D721Med (cell line): ENCODE measurements at regions not wholly inside any gene's neighbourhood (a gene's known extent, or its start where the extent isn't known, plus 50 kb on each side); places are given as distances from the start of the nearest gene placed in this dataset.

Experiments used
- DNase-seq: peaks from one replicate; pipeline ENCODE4 v3.0.0; 2011; ENCODE audit warnings: low spot score; ENCODE audit not compliant: insufficient read length
- FAIRE-seq: peaks from 2 replicates; lab custom pipeline; 2011; peaks lifted over from hg19 to GRCh38; lab: Jason Lieb, UNC
- TF ChIP-seq, protein P1 (sequence below): IDR thresholded peaks from 2 replicates; pipeline ENCODE4 v1.5.1; 2012; ENCODE audit warnings: mild to moderate bottlenecking, control low read depth; ENCODE audit not compliant: insufficient read depth; ENCODE audit errors: missing control alignments

DNA sequence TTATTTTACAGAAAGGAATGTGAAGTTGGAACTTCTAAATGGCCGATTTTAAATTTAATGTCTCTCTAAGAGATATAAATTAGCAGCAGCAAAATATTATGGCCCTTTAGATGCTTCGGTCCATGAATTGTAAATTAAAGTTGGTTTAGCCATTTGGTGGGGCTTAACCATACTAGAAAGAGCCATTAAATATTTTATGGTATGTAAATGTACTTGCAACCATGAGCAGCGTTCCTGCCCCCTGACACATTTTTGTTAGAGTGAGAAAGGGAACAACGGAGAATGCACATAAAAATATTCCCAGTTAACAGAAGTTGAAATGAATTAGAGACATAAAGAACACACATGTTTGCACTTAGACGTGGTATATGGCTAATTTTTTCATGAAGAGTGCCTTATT, 237.9 kb downstream of the MYLK4 start:
- TF ChIP-seq, protein P1, sequence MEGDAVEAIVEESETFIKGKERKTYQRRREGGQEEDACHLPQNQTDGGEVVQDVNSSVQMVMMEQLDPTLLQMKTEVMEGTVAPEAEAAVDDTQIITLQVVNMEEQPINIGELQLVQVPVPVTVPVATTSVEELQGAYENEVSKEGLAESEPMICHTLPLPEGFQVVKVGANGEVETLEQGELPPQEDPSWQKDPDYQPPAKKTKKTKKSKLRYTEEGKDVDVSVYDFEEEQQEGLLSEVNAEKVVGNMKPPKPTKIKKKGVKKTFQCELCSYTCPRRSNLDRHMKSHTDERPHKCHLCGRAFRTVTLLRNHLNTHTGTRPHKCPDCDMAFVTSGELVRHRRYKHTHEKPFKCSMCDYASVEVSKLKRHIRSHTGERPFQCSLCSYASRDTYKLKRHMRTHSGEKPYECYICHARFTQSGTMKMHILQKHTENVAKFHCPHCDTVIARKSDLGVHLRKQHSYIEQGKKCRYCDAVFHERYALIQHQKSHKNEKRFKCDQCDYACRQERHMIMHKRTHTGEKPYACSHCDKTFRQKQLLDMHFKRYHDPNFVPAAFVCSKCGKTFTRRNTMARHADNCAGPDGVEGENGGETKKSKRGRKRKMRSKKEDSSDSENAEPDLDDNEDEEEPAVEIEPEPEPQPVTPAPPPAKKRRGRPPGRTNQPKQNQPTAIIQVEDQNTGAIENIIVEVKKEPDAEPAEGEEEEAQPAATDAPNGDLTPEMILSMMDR: no peak
- FAIRE-seq (no peak), DNase-seq (no peak)

DNA sequence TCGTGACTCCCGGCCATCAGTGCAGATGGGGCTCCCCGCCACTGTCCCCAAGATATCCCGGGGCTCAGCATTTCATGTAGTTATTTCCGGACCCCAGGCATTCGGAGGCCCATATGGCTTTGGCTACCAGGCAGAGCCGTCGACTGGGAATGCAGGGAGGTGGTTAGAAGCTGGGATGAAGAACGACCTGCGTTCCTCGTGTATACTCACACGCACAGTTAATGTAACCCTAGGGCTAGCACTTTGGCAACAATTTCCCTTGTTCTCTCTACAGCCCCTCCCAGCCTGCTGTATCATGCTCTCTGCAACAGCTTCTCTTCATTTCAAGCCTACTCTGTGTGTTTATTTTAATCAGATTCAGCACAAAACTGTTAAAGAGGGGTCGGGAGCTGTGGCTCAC, 240.4 kb downstream of the MYLK4 start:
- TF ChIP-seq, protein P1: no peak
- DNase-seq: no peak
- FAIRE-seq: no peak

DNA sequence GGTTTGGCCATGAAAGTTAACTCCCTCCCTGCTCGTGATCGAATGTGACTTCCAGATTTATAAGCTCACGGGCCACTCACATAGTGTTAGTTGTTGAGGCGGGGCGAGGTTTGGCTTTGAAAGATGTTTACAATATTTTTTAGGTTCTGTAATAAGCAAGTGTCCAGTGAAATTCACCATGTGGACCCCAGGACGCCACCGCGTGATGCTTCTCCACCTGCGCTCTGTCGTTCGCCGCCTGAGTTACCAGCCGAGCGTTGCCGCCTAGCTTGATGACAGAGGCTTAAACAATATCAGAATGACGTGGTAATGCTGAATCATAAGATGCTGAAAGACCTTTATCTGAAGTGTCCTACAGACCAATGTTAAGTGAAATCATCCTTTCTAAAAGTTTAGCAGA, 241.0 kb downstream of the MYLK4 start:
- FAIRE-seq: no peak
- DNase-seq: no peak
- TF ChIP-seq, protein P1: no peak

DNA sequence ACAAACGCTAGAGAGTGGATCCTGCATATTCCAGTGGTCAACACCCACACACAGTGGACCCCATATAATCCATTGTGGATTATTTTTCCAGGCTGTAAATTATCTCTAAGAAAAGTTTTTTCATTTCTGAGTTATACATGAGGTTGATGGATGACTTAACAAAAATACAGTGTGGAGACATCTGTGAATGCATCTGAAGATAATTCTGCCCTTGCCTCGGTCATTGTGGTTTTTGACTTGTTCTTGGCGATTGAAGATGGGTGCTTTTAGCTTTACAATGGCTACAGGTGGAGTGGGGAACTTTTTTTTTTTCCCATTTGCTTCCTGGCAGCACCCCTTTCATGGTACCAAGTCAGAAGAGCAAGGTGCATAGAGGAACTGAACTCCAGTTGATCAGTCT, 242.7 kb downstream of the MYLK4 start:
- TF ChIP-seq, protein P1: no peak
- no peak for DNase-seq
- FAIRE-seq: no peak

DNA sequence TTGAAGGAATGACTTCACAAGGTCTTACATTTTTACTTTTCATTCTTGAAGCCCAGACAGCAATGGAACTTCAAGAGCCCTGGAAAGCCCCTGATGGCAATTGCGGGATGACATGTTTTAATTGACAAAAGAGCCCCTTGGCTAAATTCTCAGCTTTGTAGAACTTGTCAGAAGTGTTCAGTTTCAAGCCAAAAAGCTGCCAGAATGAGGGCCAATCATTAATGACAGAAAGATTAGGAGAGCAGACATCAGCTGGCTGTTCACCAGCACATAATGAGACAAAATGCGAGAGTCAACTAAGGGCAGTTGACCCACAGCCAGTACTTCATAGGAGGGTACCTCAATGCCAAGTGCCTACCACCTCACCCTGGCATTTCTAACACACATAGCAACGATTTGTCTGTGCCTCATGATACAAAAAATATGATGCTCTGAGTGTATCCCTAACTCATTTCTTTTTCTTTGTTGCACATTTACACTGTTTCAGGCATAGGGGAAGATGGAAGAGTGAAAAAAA, 243.1 kb downstream of the MYLK4 start:
- no peak for DNase-seq
- no peak for FAIRE-seq

DNA sequence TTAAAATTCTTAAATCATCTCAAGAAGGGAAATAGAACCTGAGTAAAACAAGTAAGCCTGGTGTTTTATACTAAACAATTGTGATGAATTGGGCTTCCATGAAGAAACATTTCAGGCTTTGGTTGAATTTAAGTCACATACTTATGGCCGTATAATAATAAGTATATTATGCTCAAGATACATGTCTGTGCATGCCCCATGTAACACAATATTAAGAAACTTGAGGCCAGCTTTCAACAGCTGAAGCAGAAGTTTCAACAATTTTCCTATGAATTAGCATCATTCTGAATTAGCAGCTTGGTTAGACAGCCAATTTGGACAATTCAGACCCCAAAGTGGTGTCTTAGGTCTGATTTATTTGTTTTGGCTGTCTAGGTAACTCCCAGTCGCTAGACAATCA, 243.7 kb downstream of the MYLK4 start:
- FAIRE-seq: no peak
- TF ChIP-seq, protein P1: no peak
- DNase-seq: no peak

More for the DNA sequence above, 243.1 kb downstream of the MYLK4 start:
- TF ChIP-seq, protein P1: no peak

DNA sequence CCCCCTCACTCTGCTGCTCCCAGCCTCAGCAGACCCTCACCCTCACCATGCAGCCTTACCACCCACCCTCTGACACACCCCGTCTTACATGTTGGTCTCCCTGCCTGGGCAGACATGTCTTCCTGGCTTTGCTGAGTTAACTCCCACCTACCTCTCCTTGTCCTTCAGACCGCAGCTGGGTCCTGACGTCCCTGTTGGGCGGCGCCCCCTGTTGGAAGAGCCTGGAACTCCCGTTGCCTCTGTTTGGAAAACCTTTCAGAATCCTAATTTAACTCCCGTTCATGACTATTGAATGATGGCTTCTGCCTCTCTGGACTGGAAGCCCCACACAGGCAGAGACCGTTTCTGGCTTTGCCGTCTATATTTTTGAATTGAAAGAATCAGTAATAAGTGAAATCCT, 245.1 kb downstream of the MYLK4 start:
- no peak for DNase-seq
- TF ChIP-seq, protein P1: peak; percentile 23
- no peak for FAIRE-seq
